SK-N-MC (cell line): ENCODE measurements at regions not wholly inside any gene's neighbourhood (a gene's known extent, or its start where the extent isn't known, plus 50 kb on each side); places are given as distances from the start of the nearest gene placed in this dataset.

Experiments
- DNase-seq: peaks from one replicate; pipeline ENCODE4 v3.0.0-alpha.2; 2011; ENCODE audit warnings: low read depth, low spot score
- H3K27ac ChIP-seq: fragments of 200-600 bp; sonication (generic); 2 replicates; pipeline ENCODE4 v1.5.1; 2016; ENCODE audit warnings: mixed run types
- H3K36me3 ChIP-seq: fragments of 200-600 bp; sonication (generic); 2 replicates; pipeline ENCODE4 v1.6.1; 2017; ENCODE audit warnings: antibody characterized with exemption, low read length, mixed read lengths; ENCODE audit not compliant: insufficient read depth
- H3K4me3 ChIP-seq: fragments of 200-600 bp; sonication (generic); 2 replicates; pipeline ENCODE4 v1.5.1; 2016
- H3K9ac ChIP-seq: fragments of 200-600 bp; sonication (generic); 2 replicates; pipeline ENCODE4 v1.8.0; 2017; ENCODE audit warnings: mixed run types, mixed read lengths; ENCODE audit not compliant: insufficient read length
- H3K9me3 ChIP-seq: fragments of 200-600 bp; sonication (generic); 2 replicates; pipeline ENCODE4 v1.6.1; 2017; ENCODE audit warnings: low read depth, mild to moderate bottlenecking, antibody characterized with exemption, low read length, moderate library complexity, mixed read lengths
- EZH2 ChIP-seq: fragments of 200-600 bp; sonication (generic); IDR thresholded peaks from one replicate; pipeline ENCODE4 v1.6.1; 2017; ENCODE audit warnings: antibody characterized with exemption
- FOXP2 ChIP-seq: optimal IDR thresholded peaks from 2 replicates; pipeline ENCODE3; 2011; ENCODE audit warnings: mild to moderate bottlenecking, moderate library complexity; ENCODE audit not compliant: insufficient read depth; ENCODE audit errors: extremely low read length, control extremely low read depth
- POLR2AphosphoS5 ChIP-seq: IDR thresholded peaks from 2 replicates; pipeline ENCODE4 v1.6.1; 2012; ENCODE audit warnings: mild to moderate bottlenecking, low read depth, low read length, borderline replicate concordance

GRCh38 chr10:33680036-33680435 lies 345.6 kb upstream of the NRP1 start:
- Histone ChIP-seq H3K9me3 (no peaks in the 10 kb centered on the region), H3K36me3 (no peaks in the 10 kb centered on the region), H3K27ac (no peak overlapping the region), H3K9ac (no peak overlapping the region), H3K4me3 (no peak overlapping the region)
- no peak for TF ChIP-seq EZH2
- no peak for TF ChIP-seq FOXP2
- TF ChIP-seq POLR2AphosphoS5: no peak
- no peak for DNase-seq

- Histone ChIP-seq H3K36me3 (no peaks in the 10 kb centered on the region), H3K9me3 (no peaks in the 10 kb centered on the region), H3K27ac (no peak overlapping the region), H3K4me3 (no peak overlapping the region), H3K9ac (no peak overlapping the region)
- TF ChIP-seq FOXP2 (no peak), POLR2AphosphoS5 (no peak), EZH2 (no peak)
- DNase-seq: no peak
These were observed 342.3 kb upstream of the NRP1 start for GRCh38 chr10:33676606-33677339.

- Histone ChIP-seq H3K36me3 (no peaks in the 10 kb centered on the region), H3K9me3 (no peaks in the 10 kb centered on the region), H3K9ac (no peak overlapping the region), H3K4me3 (no peak overlapping the region), H3K27ac (no peak overlapping the region)
- TF ChIP-seq FOXP2: no peak
- no peak for TF ChIP-seq EZH2
- no peak for DNase-seq
These were observed 340.6 kb upstream of the NRP1 start for GRCh38 chr10:33674986-33675599.

GRCh38 chr10:33674491-33674890 lies 340.0 kb upstream of the NRP1 start:
- no peaks in the 10 kb centered on the region for H3K9me3 ChIP-seq
- H3K27ac ChIP-seq: no peak overlapping the region
- no peak overlapping the region for H3K4me3 ChIP-seq
- no peak for TF ChIP-seq FOXP2
- TF ChIP-seq POLR2AphosphoS5: no peak
- no peak for TF ChIP-seq EZH2
- DNase-seq: no peak
- no peaks in the 10 kb centered on the region for H3K36me3 ChIP-seq
- H3K9ac ChIP-seq: no peak overlapping the region

GRCh38 chr10:33673839-33674415 lies 339.5 kb upstream of the NRP1 start:
- Histone ChIP-seq H3K4me3 (no peak overlapping the region), H3K9me3 (no peaks in the 10 kb centered on the region), H3K36me3 (no peaks in the 10 kb centered on the region), H3K27ac (no peak overlapping the region), H3K9ac (no peak overlapping the region)
- DNase-seq: no peak
- TF ChIP-seq POLR2AphosphoS5 (no peak), EZH2 (no peak), FOXP2 (no peak)

- TF ChIP-seq EZH2: no peak
- no peak for TF ChIP-seq POLR2AphosphoS5
- TF ChIP-seq FOXP2: no peak
- no peak overlapping the region for H3K9ac ChIP-seq
- H3K36me3 ChIP-seq: no peaks in the 10 kb centered on the region
- DNase-seq: no peak
- H3K4me3 ChIP-seq: no peak overlapping the region
- H3K27ac ChIP-seq: no peak overlapping the region
- H3K9me3 ChIP-seq: no peaks in the 10 kb centered on the region
These were observed 335.4 kb upstream of the NRP1 start for GRCh38 chr10:33669904-33670303.

GRCh38 chr10:33666686-33667480 lies 332.4 kb upstream of the NRP1 start:
- H3K36me3 ChIP-seq: no peaks in the 10 kb centered on the region
- H3K9me3 ChIP-seq: no peaks in the 10 kb centered on the region
- no peak for DNase-seq
- H3K27ac ChIP-seq: no peak overlapping the region
- H3K9ac ChIP-seq: no peak overlapping the region
- TF ChIP-seq EZH2 (no peak), POLR2AphosphoS5 (no peak), FOXP2 (no peak)
- no peak overlapping the region for H3K4me3 ChIP-seq

GRCh38 chr10:33665501-33665900 lies 331.0 kb upstream of the NRP1 start:
- Histone ChIP-seq H3K36me3 (no peaks in the 10 kb centered on the region), H3K9me3 (no peaks in the 10 kb centered on the region), H3K27ac (no peak overlapping the region), H3K9ac (no peak overlapping the region), H3K4me3 (no peak overlapping the region)
- TF ChIP-seq POLR2AphosphoS5: no peak
- no peak for TF ChIP-seq FOXP2
- TF ChIP-seq EZH2: no peak
- no peak for DNase-seq
